Panc1 (cell line): ENCODE measurements at regions not wholly inside any gene's neighbourhood (a gene's known extent, or its start where the extent isn't known, plus 50 kb on each side); places are given as distances from the start of the nearest gene placed in this dataset.
A peak's percentile ranks its signal among the peaks of the same experiment; 100 is the strongest.
"Not testable (repeated sequence)": the region's sequence is repeated elsewhere in the genome, so short reads cannot be mapped to it uniquely, and the experiment has no call there.

Experiments used
- ATAC-seq: fragments of 200-7000 bp; cut with Tn5 transposase; 2 replicates; pipeline ENCODE4 v1.9.1; 2020; ENCODE audit warnings: mild to moderate bottlenecking, moderate library complexity
- BruUV-seq: library from RNA; stranded (reverse); fragments of 400-500 nt; replicated peaks from 2 replicates; lab custom pipeline; 2021; lab: Mats Ljungman, UMichigan
- CTCF ChIA-PET: fragments of 300-600 bp; sonication (Branson Sonifier 250); formaldehyde crosslinking; loops from one replicate; lab custom pipeline; 2022; ENCODE audit warnings: antibody characterized with exemption; lab: Charles Lee
- POLR2A ChIA-PET: fragments of 300-600 bp; sonication (Branson Sonifier 250); formaldehyde crosslinking; loops from one replicate; lab custom pipeline; 2022; ENCODE audit warnings: antibody characterized with exemption; lab: Charles Lee
- DNase-seq: peaks from one replicate; pipeline ENCODE4 v3.0.0-alpha.2; 2010; ENCODE audit warnings: low read depth, low spot score
- H3K27ac ChIP-seq: 2 replicates; pipeline ENCODE4 v1.5.1; 2011; ENCODE audit warnings: mild to moderate bottlenecking, low read length, inconsistent platforms
- H3K27me3 ChIP-seq: fragments of 200-500 bp; sonication (Bioruptor generic); 2 replicates; pipeline ENCODE4 v1.6.0; 2014; ENCODE audit warnings: low read length, inconsistent platforms; ENCODE audit not compliant: control insufficient read depth, insufficient read depth
- H3K36me3 ChIP-seq: fragments of 200-500 bp; sonication (Bioruptor generic); 2 replicates; pipeline ENCODE4 v1.5.1; 2014; ENCODE audit warnings: inconsistent platforms, mild to moderate bottlenecking, low read length, moderate library complexity; ENCODE audit not compliant: control insufficient read depth, insufficient read depth
- H3K4me1 ChIP-seq: 2 replicates; pipeline ENCODE4 v1.5.1; 2011; ENCODE audit warnings: inconsistent platforms, mild to moderate bottlenecking, low read length, moderate library complexity; ENCODE audit not compliant: control insufficient read depth, insufficient read depth
- H3K4me3 ChIP-seq, 2 experiments: 2 replicates each; pipeline ENCODE4 v1.5.1; 2011 to 2012; ENCODE audit warnings: low read depth in 2 of 2, low read length in 2 of 2, mild to moderate bottlenecking in 2 of 2, inconsistent platforms in 1 of 2, moderate library complexity in 1 of 2
- H3K9me3 ChIP-seq: fragments of 200-500 bp; sonication (Bioruptor generic); 2 replicates; pipeline ENCODE4 v1.5.1; 2014; ENCODE audit warnings: low read depth, mild to moderate bottlenecking, inconsistent platforms, low read length, moderate library complexity; ENCODE audit not compliant: control insufficient read depth, insufficient read depth
- REST ChIP-seq, 2 experiments: IDR thresholded peaks; 2 replicates each; pipeline ENCODE4 v1.6.1; 2011 to 2012; ENCODE audit warnings: low read depth in 2 of 2, control low read depth in 1 of 2, low read length in 1 of 2, mild to moderate bottlenecking in 1 of 2, moderate library complexity in 1 of 2; ENCODE audit not compliant: insufficient read depth in 1 of 2
- SIN3A ChIP-seq: IDR thresholded peaks from 2 replicates; pipeline ENCODE4 v1.6.1; 2012; ENCODE audit warnings: low read depth, mild to moderate bottlenecking, low read length, moderate library complexity, borderline replicate concordance; ENCODE audit not compliant: insufficient read depth
- TCF7L2 ChIP-seq: IDR thresholded peaks from 2 replicates; pipeline ENCODE4 v1.6.1; 2011; ENCODE audit warnings: mild to moderate bottlenecking, low read depth, low read length, inconsistent platforms
- in situ Hi-C: cut with HindIII; loops from 2 replicates; pipeline ENCODE4 v1.10.0; 2016; ENCODE audit warnings: low sequenced_read_pairs, low pct_unique_long_range_greater_than_20kb
- intact Hi-C: fragments of 100-400 bp; cut with micrococcal nuclease; formaldehyde crosslinking; loops from one replicate; pipeline ENCODE4 v1.10.0; 2022; ENCODE audit not compliant: unreplicated experiment

GRCh38 chr17:36849020-36849419, 88.3 kb upstream of the LHX1 start:
- CTCF ChIA-PET, H3K27ac ChIP-seq, H3K36me3 ChIP-seq, BruUV-seq, in situ Hi-C loops, H3K4me3 ChIP-seq, ATAC-seq, H3K9me3 ChIP-seq, DNase-seq, intact Hi-C loops, H3K27me3 ChIP-seq, POLR2A ChIA-PET: not testable (repeated sequence)
- H3K4me1 ChIP-seq, result peaks cover 11% of the 10 kb centered on the region; the same call in 1 of the 2 replicates

DNA sequence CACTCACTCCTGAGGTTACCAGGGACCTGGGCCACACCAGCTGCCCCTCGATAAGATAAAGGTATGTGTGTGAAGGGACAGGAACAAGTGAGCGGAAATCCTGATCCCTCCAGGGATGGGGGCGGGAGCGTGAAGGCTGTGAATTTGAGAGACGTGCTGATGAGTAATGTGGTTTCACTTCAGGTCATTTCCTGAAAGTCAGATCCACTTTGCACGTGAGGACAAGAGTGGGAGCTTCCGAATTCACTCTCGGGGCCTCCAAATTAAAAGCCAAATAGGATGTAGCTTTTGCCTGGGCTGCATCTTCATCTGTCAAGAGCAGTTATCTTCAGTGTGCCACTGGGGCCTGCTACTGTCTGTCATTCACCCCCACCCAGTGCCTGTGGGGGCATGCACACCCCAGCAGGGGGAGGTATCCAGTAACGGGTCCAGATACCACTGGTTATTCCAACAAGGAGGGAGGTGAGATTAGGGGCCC, 87.4 kb upstream of the LHX1 start:
- TF ChIP-seq TCF7L2, result no peak
- no peak for TF ChIP-seq SIN3A
- no peak for TF ChIP-seq REST (IDR thresholded peaks at IDR 0.05; ENCODE audit: insufficient read depth in 1 of 2, low read depth in 2 of 2, low read length in 1 of 2)
- Histone ChIP-seq H3K36me3 (no peaks in the 10 kb centered on the region), H3K4me3 (no peak overlapping the region), H3K27me3 (no peaks in the 10 kb centered on the region), H3K9me3 (no peaks in the 10 kb centered on the region), H3K4me1 (peaks cover 11% of the 10 kb centered on the region; the same call in 1 of the 2 replicates), H3K27ac (no peak overlapping the region)
- intact Hi-C loops (no loop called here), in situ Hi-C loops (no loop called here)
- POLR2A ChIA-PET, result no interaction called here
- peak; percentile 32; the same call in 1 of the 2 replicates for ATAC-seq
- no TSS peak for BruUV-seq
- DNase-seq, result peak; percentile 5
- CTCF ChIA-PET, result no interaction called here

- H3K9me3 ChIP-seq, result no peaks in the 10 kb centered on the region
- H3K27me3 ChIP-seq, result no peaks in the 10 kb centered on the region
- intact Hi-C loops (no loop called here), in situ Hi-C loops (no loop called here)
- peak; percentile 70 for ATAC-seq
- BruUV-seq, result no TSS peak
- DNase-seq, result peak; percentile 12
- no peak for TF ChIP-seq REST (IDR thresholded peaks at IDR 0.05; ENCODE audit: insufficient read depth in 1 of 2, low read depth in 2 of 2, low read length in 1 of 2)
- H3K4me1 ChIP-seq, result peaks cover 11% of the 10 kb centered on the region; the same call in 1 of the 2 replicates
- no peak overlapping the region for H3K4me3 ChIP-seq
- ChIA-PET POLR2A (no interaction called here), CTCF (no interaction called here)
- H3K27ac ChIP-seq, result no peak overlapping the region
- H3K36me3 ChIP-seq, result no peaks in the 10 kb centered on the region
Observed at GRCh38 chr17:36850790-36851189, 86.5 kb upstream of the LHX1 start.
